ENCODE measurements at regions not wholly inside any gene's neighbourhood (a gene's known extent, or its start where the extent isn't known, plus 50 kb on each side); places are given as distances from the start of the nearest gene placed in this dataset.

- no peaks in the 10 kb centered on the region for H4K20me1 ChIP-seq (ENCODE audit: low read length)
- no peak overlapping the region for H3K9ac ChIP-seq (ENCODE audit: low read length)
- ChIA-PET POLR2A (ENCODE audit: unreplicated experiment) (no interaction called here), CTCF (no interaction called here)
- H3F3A ChIP-seq (ENCODE audit: low read length, unreplicated experiment) = no peaks in the 10 kb centered on the region
- TF ChIP-seq EZH2 (IDR thresholded peaks at IDR 0.05; ENCODE audit: low read length, unreplicated experiment) (no peak), EZH2phosphoT487 (IDR thresholded peaks at IDR 0.05; ENCODE audit: borderline replicate concordance, low read length) (no peak), CTCF (conservative IDR thresholded peaks at IDR 0.05; ENCODE audit: low read depth, low read length) (no peak)
- H3K27ac ChIP-seq (ENCODE audit: low read length) = no peak overlapping the region
- no peaks in the 10 kb centered on the region for H3K4me1 ChIP-seq (ENCODE audit: insufficient read depth, low read length)
- no peak overlapping the region for H3K4me3 ChIP-seq (ENCODE audit: low read length)
- H2AFZ ChIP-seq (ENCODE audit: low read length) = no peak overlapping the region
- H3K9me2 ChIP-seq (replicated peaks; ENCODE audit: low read length) = no peaks in the 10 kb centered on the region
- no TSS peak for BruUV-seq (replicated peaks)
- no peaks in the 10 kb centered on the region for H3K36me3 ChIP-seq (ENCODE audit: low read depth, low read length)
- intact Hi-C loops (cut with micrococcal nuclease) = no loop called here
- no peaks in the 10 kb centered on the region for H3K79me2 ChIP-seq (ENCODE audit: low read length)
- H3K27me3 ChIP-seq (ENCODE audit: low read length) = no peaks in the 10 kb centered on the region
- no peak for ATAC-seq
- no peak for DNase-seq
- no peaks in the 10 kb centered on the region for H3K9me3 ChIP-seq (ENCODE audit: low read length)
- H3K4me2 ChIP-seq (ENCODE audit: low read length) = no peak overlapping the region
Observed at GRCh38 chr9:84609779-84610178, 59.8 kb upstream of the NTRK2 start.

GRCh38 chr9:84613431-84613830 is 56.1 kb upstream of the NTRK2 start:
- no peaks in the 10 kb centered on the region for H3F3A ChIP-seq (ENCODE audit: low read length, unreplicated experiment)
- no peak overlapping the region for H3K27ac ChIP-seq (ENCODE audit: low read length)
- TF ChIP-seq EZH2phosphoT487 (IDR thresholded peaks at IDR 0.05; ENCODE audit: borderline replicate concordance, low read length) = no peak
- no peak for TF ChIP-seq EZH2 (IDR thresholded peaks at IDR 0.05; ENCODE audit: low read length, unreplicated experiment)
- no peak for TF ChIP-seq CTCF (conservative IDR thresholded peaks at IDR 0.05; ENCODE audit: low read depth, low read length)
- H3K4me2 ChIP-seq (ENCODE audit: low read length) = no peak overlapping the region
- no peaks in the 10 kb centered on the region for H3K4me1 ChIP-seq (ENCODE audit: insufficient read depth, low read length)
- DNase-seq = no peak
- H3K9me2 ChIP-seq (replicated peaks; ENCODE audit: low read length) = no peaks in the 10 kb centered on the region
- no peak overlapping the region for H2AFZ ChIP-seq (ENCODE audit: low read length)
- no peaks in the 10 kb centered on the region for H4K20me1 ChIP-seq (ENCODE audit: low read length)
- ChIA-PET POLR2A (ENCODE audit: unreplicated experiment) (no interaction called here), CTCF (no interaction called here)
- no peaks in the 10 kb centered on the region for H3K36me3 ChIP-seq (ENCODE audit: low read depth, low read length)
- H3K9ac ChIP-seq (ENCODE audit: low read length) = no peak overlapping the region
- H3K4me3 ChIP-seq (ENCODE audit: low read length) = no peak overlapping the region
- BruUV-seq (replicated peaks) = no TSS peak
- no peaks in the 10 kb centered on the region for H3K27me3 ChIP-seq (ENCODE audit: low read length)
- no peaks in the 10 kb centered on the region for H3K79me2 ChIP-seq (ENCODE audit: low read length)
- ATAC-seq = no peak
- no peaks in the 10 kb centered on the region for H3K9me3 ChIP-seq (ENCODE audit: low read length)
- intact Hi-C loops (cut with micrococcal nuclease) = no loop called here

GRCh38 chr9:84615544-84615943 is 54.0 kb upstream of the NTRK2 start:
- H3K27ac ChIP-seq (ENCODE audit: low read length) = no peak overlapping the region
- intact Hi-C loops (cut with micrococcal nuclease) = no loop called here
- no TSS peak for BruUV-seq (replicated peaks)
- H3K4me1 ChIP-seq (ENCODE audit: insufficient read depth, low read length) = no peaks in the 10 kb centered on the region
- H3K4me2 ChIP-seq (ENCODE audit: low read length) = no peak overlapping the region
- no peaks in the 10 kb centered on the region for H3F3A ChIP-seq (ENCODE audit: low read length, unreplicated experiment)
- no peaks in the 10 kb centered on the region for H3K27me3 ChIP-seq (ENCODE audit: low read length)
- H3K9me3 ChIP-seq (ENCODE audit: low read length) = no peaks in the 10 kb centered on the region
- no peaks in the 10 kb centered on the region for H3K9me2 ChIP-seq (replicated peaks; ENCODE audit: low read length)
- H4K20me1 ChIP-seq (ENCODE audit: low read length) = no peaks in the 10 kb centered on the region
- H2AFZ ChIP-seq (ENCODE audit: low read length) = no peak overlapping the region
- no peaks in the 10 kb centered on the region for H3K36me3 ChIP-seq (ENCODE audit: low read depth, low read length)
- ChIA-PET POLR2A (ENCODE audit: unreplicated experiment) (no interaction called here), CTCF (no interaction called here)
- TF ChIP-seq EZH2 (IDR thresholded peaks at IDR 0.05; ENCODE audit: low read length, unreplicated experiment) (no peak), CTCF (conservative IDR thresholded peaks at IDR 0.05; ENCODE audit: low read depth, low read length) (no peak), EZH2phosphoT487 (IDR thresholded peaks at IDR 0.05; ENCODE audit: borderline replicate concordance, low read length) (no peak)
- DNase-seq (no peak), ATAC-seq (no peak)
- no peak overlapping the region for H3K4me3 ChIP-seq (ENCODE audit: low read length)
- H3K79me2 ChIP-seq (ENCODE audit: low read length) = no peaks in the 10 kb centered on the region
- no peak overlapping the region for H3K9ac ChIP-seq (ENCODE audit: low read length)
